Kidney (tissue), 13 donors: ENCODE measurements at regions not wholly inside any gene's neighbourhood (a gene's known extent, or its start where the extent isn't known, plus 50 kb on each side); places are given as distances from the start of the nearest gene placed in this dataset.

ENCODE experiments used
- DNase-seq, 5 donors: peaks; one replicate each; pipeline ENCODE4 v3.0.0-alpha.2; 2013 to 2020
- FAIRE-seq: peaks from 2 replicates; lab custom pipeline; 2012; peaks lifted over from hg19 to GRCh38; lab: Jason Lieb, UNC
- H3K27ac ChIP-seq, 2 donors: one replicate each; pipeline ENCODE4 v1.7.0; 2013; ENCODE audit warnings: low read depth in 2 of 2, low read length in 2 of 2, inconsistent platforms in 1 of 2
- H3K27me3 ChIP-seq: one replicate; pipeline ENCODE4 v1.7.1; 2013; ENCODE audit warnings: low read length, inconsistent platforms; ENCODE audit not compliant: control insufficient read depth, insufficient read depth
- H3K36me3 ChIP-seq, 3 donors: one replicate each; pipeline versions ENCODE4 v1.7.0 to v1.7.1; 2013; ENCODE audit warnings: low read length in 3 of 3, control low read depth in 1 of 3, inconsistent platforms in 1 of 3; ENCODE audit not compliant: insufficient read depth in 3 of 3, control insufficient read depth in 2 of 3
- H3K4me1 ChIP-seq, 3 donors: one replicate each; pipeline versions ENCODE4 v1.7.0 to v1.7.1; 2013; ENCODE audit warnings: low read length in 3 of 3, inconsistent platforms in 1 of 3, low read depth in 1 of 3; ENCODE audit not compliant: control insufficient read depth in 2 of 3, insufficient read depth in 2 of 3
- H3K4me3 ChIP-seq, 3 donors: one replicate each; pipeline versions ENCODE4 v1.7.0 to v1.8.1; 2013; ENCODE audit warnings: low read length in 3 of 3, control low read depth in 1 of 3, inconsistent platforms in 1 of 3
- H3K9ac ChIP-seq, 3 donors: one replicate each; pipeline versions ENCODE4 v1.7.0 to v1.7.1; 2013; ENCODE audit warnings: low read length in 3 of 3, control low read depth in 1 of 3, inconsistent platforms in 1 of 3
- H3K9me3 ChIP-seq, 3 donors: one replicate each; pipeline versions ENCODE4 v1.7.0 to v1.7.1; 2013; ENCODE audit warnings: low read length in 3 of 3, control low read depth in 1 of 3, inconsistent platforms in 1 of 3; ENCODE audit not compliant: control insufficient read depth in 2 of 3, insufficient read depth in 1 of 3
- intact Hi-C: fragments of 100-400 bp; cut with DNase I; formaldehyde crosslinking; loops from one replicate; pipeline ENCODE4 v1.11.1; 2022
- TF ChIP-seq, protein P1 (sequence below): IDR thresholded peaks from 3 replicates; pipeline ENCODE4 v1.5.1; 2012; ENCODE audit warnings: mild to moderate bottlenecking, moderate library complexity, borderline replicate concordance; ENCODE audit not compliant: insufficient read depth; ENCODE audit errors: extremely low read depth
- donor health status: control.
- donor health status: control.
- donor health status: control.
- donor health status: control.
- donor health status: control.
- donor health status: DM: yes; HTN: yes; CAD: no.
- donor health status: Normal renal cell carcinoma (clear cell type).

DNA sequence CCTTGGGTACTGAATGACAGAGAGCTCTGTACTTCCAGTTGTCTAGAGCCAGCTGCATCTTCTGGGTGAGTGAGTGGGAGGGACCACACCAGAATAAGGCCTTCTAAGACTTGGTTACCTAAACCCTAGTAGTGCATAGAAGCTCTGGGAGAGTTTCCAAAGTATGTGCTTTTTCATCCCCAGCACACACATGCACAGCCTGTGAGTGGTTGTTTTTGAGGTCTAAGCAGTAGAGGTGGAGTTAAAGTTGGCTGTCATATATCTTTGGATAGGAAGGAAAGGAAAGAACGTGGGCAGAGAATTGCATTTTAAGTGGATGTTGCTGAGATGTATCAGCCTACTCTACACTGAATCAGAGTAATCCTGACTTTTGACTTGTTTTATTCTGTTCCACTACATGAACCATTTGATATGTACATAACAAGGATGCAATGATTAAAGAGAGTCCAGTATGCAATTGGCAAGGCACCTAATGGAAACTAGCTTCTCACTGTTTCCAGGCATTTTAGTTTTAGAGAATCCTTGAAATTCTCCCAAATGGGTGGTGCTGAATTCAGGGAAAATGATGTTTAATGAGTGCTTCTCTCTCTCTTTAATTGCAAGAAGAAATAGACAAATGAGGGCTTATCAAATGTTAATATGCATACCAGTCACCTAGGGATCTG is 51.8 kb upstream of the PRICKLE1 start:
- H3K4me3 ChIP-seq = no peak overlapping the region
- H3K27me3 ChIP-seq = no peaks in the 10 kb centered on the region
- TF ChIP-seq, protein P1, sequence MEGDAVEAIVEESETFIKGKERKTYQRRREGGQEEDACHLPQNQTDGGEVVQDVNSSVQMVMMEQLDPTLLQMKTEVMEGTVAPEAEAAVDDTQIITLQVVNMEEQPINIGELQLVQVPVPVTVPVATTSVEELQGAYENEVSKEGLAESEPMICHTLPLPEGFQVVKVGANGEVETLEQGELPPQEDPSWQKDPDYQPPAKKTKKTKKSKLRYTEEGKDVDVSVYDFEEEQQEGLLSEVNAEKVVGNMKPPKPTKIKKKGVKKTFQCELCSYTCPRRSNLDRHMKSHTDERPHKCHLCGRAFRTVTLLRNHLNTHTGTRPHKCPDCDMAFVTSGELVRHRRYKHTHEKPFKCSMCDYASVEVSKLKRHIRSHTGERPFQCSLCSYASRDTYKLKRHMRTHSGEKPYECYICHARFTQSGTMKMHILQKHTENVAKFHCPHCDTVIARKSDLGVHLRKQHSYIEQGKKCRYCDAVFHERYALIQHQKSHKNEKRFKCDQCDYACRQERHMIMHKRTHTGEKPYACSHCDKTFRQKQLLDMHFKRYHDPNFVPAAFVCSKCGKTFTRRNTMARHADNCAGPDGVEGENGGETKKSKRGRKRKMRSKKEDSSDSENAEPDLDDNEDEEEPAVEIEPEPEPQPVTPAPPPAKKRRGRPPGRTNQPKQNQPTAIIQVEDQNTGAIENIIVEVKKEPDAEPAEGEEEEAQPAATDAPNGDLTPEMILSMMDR = no peak
- H3K9ac ChIP-seq = no peak overlapping the region
- H3K4me1 ChIP-seq = no peaks in the 10 kb centered on the region
- FAIRE-seq (no peak), DNase-seq (no peak)
- no peaks in the 10 kb centered on the region for H3K36me3 ChIP-seq
- H3K9me3 ChIP-seq = no peaks in the 10 kb centered on the region
- no peak overlapping the region for H3K27ac ChIP-seq
- intact Hi-C loops = no loop called here

DNA sequence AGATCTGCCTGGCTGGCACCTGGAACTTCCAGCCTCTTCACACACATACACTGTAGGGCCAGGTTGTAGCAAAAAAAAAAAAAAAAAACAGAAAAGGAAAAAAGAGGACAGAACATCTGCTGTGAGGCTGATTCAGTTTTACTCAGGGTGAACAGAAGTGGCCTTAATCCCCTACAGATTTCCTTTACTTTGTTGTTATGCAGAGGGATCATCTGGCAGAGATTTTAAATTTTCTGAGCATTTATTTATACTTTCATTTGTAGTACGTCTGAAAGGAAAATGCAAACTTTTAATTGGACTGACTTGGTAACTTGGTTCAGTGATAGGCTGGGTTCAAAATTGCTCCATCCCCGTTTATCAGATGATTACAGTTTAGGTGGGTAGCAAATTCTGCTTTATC is 50.8 kb upstream of the PRICKLE1 start:
- DNase-seq = no peak
- no peaks in the 10 kb centered on the region for H3K36me3 ChIP-seq
- TF ChIP-seq, protein P1 = no peak
- H3K4me1 ChIP-seq = no peaks in the 10 kb centered on the region
- no peak for FAIRE-seq
- H3K27ac ChIP-seq = no peak overlapping the region
- intact Hi-C loops = no loop called here
- no peaks in the 10 kb centered on the region for H3K27me3 ChIP-seq
- no peak overlapping the region for H3K4me3 ChIP-seq
- no peak overlapping the region for H3K9ac ChIP-seq
- no peaks in the 10 kb centered on the region for H3K9me3 ChIP-seq

DNA sequence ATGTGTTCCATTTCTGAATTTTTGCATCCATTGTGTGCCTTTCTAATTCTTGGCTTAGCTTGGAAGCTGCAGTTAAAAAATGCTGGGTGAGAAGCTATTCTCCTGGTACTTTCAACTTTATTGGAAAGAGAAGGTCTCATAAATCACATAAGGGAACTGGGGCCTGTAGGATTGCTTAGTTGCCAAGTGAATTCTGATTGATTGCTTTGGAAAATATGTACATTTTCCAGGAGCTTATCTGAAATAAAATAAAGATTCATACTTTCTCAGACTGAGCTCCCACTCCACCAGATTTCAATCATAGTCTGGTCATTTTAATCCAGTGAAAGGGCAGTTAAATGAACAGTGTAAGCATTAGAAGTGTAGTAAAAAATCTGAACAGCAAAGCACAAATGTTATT is 50.0 kb upstream of the PRICKLE1 start:
- intact Hi-C loops = no loop called here
- H3K4me1 ChIP-seq = no peaks in the 10 kb centered on the region
- FAIRE-seq = no peak
- no peak overlapping the region for H3K27ac ChIP-seq
- H3K9me3 ChIP-seq = no peaks in the 10 kb centered on the region
- no peak overlapping the region for H3K9ac ChIP-seq
- no peaks in the 10 kb centered on the region for H3K36me3 ChIP-seq
- no peak overlapping the region for H3K4me3 ChIP-seq
- DNase-seq = peak in 1 of 5 donors; percentile 33
- H3K27me3 ChIP-seq = no peaks in the 10 kb centered on the region
- TF ChIP-seq, protein P1 = no peak
